ENCODE measurements at regions not wholly inside any gene's neighbourhood (a gene's known extent, or its start where the extent isn't known, plus 50 kb on each side); places are given as distances from the start of the nearest gene placed in this dataset.
"Not testable (repeated sequence)": the region's sequence is repeated elsewhere in the genome, so short reads cannot be mapped to it uniquely, and the experiment has no call there.

- H3K9ac ChIP-seq (ENCODE audit: low read length); H3K36me3 ChIP-seq (ENCODE audit: insufficient read depth, low read length); H3K9me3 ChIP-seq (ENCODE audit: low read length); H3K4me3 ChIP-seq (ENCODE audit: low read depth in 1 of 2, low read length in 2 of 2); H3K4me1 ChIP-seq (ENCODE audit: insufficient read depth, low read length); H3K27me3 ChIP-seq (ENCODE audit: control insufficient read depth in 1 of 2, insufficient read depth in 2 of 2, low read length in 2 of 2); H3K27ac ChIP-seq (ENCODE audit: low read depth, low read length): not testable (repeated sequence)
Observed at GRCh38 chr16:88252057-88252794, 130.5 kb upstream of the ZNF469 start.

- H3K4me1 ChIP-seq (ENCODE audit: insufficient read depth, low read length); H3K9me3 ChIP-seq (ENCODE audit: low read length); H3K27ac ChIP-seq (ENCODE audit: low read depth, low read length); H3K36me3 ChIP-seq (ENCODE audit: insufficient read depth, low read length); H3K27me3 ChIP-seq (ENCODE audit: control insufficient read depth in 1 of 2, insufficient read depth in 2 of 2, low read length in 2 of 2); H3K9ac ChIP-seq (ENCODE audit: low read length); H3K4me3 ChIP-seq (ENCODE audit: low read depth in 1 of 2, low read length in 2 of 2): not testable (repeated sequence)
Observed at GRCh38 chr16:88258141-88258540, 124.6 kb upstream of the ZNF469 start.

- H3K36me3 ChIP-seq (ENCODE audit: insufficient read depth, low read length): not testable (repeated sequence)
Observed at GRCh38 chr16:88258764-88259525, 123.8 kb upstream of the ZNF469 start.

GRCh38 chr16:88259538-88259937 lies 123.2 kb upstream of the ZNF469 start:
- not testable (repeated sequence) for H3K9ac ChIP-seq (ENCODE audit: low read length); H3K36me3 ChIP-seq (ENCODE audit: insufficient read depth, low read length); H3K27ac ChIP-seq (ENCODE audit: low read depth, low read length); H3K27me3 ChIP-seq (ENCODE audit: control insufficient read depth in 1 of 2, insufficient read depth in 2 of 2, low read length in 2 of 2); H3K4me3 ChIP-seq (ENCODE audit: low read depth in 1 of 2, low read length in 2 of 2); H3K9me3 ChIP-seq (ENCODE audit: low read length)
- peaks cover 14% of the 10 kb centered on the region for H3K4me1 ChIP-seq (ENCODE audit: insufficient read depth, low read length)

More at GRCh38 chr16:88258764-88259525, 123.8 kb upstream of the ZNF469 start:
- H3K9me3 ChIP-seq (ENCODE audit: low read length); H3K4me3 ChIP-seq (ENCODE audit: low read depth in 1 of 2, low read length in 2 of 2); H3K9ac ChIP-seq (ENCODE audit: low read length); H3K27me3 ChIP-seq (ENCODE audit: control insufficient read depth in 1 of 2, insufficient read depth in 2 of 2, low read length in 2 of 2); H3K27ac ChIP-seq (ENCODE audit: low read depth, low read length): not testable (repeated sequence)
- H3K4me1 ChIP-seq (ENCODE audit: insufficient read depth, low read length): peaks cover 14% of the 10 kb centered on the region

- H3K9ac ChIP-seq (ENCODE audit: low read length); H3K27ac ChIP-seq (ENCODE audit: low read depth, low read length); H3K4me3 ChIP-seq (ENCODE audit: low read depth in 1 of 2, low read length in 2 of 2); H3K9me3 ChIP-seq (ENCODE audit: low read length); H3K36me3 ChIP-seq (ENCODE audit: insufficient read depth, low read length); H3K27me3 ChIP-seq (ENCODE audit: control insufficient read depth in 1 of 2, insufficient read depth in 2 of 2, low read length in 2 of 2): not testable (repeated sequence)
- H3K4me1 ChIP-seq (ENCODE audit: insufficient read depth, low read length): peaks cover 14% of the 10 kb centered on the region
Observed at GRCh38 chr16:88260146-88260545, 122.6 kb upstream of the ZNF469 start.

- H3K9ac ChIP-seq (ENCODE audit: low read length); H3K9me3 ChIP-seq (ENCODE audit: low read length); H3K27ac ChIP-seq (ENCODE audit: low read depth, low read length); H3K4me3 ChIP-seq (ENCODE audit: low read depth in 1 of 2, low read length in 2 of 2); H3K36me3 ChIP-seq (ENCODE audit: insufficient read depth, low read length); H3K27me3 ChIP-seq (ENCODE audit: control insufficient read depth in 1 of 2, insufficient read depth in 2 of 2, low read length in 2 of 2): not testable (repeated sequence)
- peaks cover 19% of the 10 kb centered on the region for H3K4me1 ChIP-seq (ENCODE audit: insufficient read depth, low read length)
Observed at GRCh38 chr16:88260881-88261665, 121.7 kb upstream of the ZNF469 start.

GRCh38 chr16:88261814-88262605 lies 120.7 kb upstream of the ZNF469 start:
- H3K36me3 ChIP-seq (ENCODE audit: insufficient read depth, low read length); H3K27me3 ChIP-seq (ENCODE audit: control insufficient read depth in 1 of 2, insufficient read depth in 2 of 2, low read length in 2 of 2); H3K9me3 ChIP-seq (ENCODE audit: low read length); H3K27ac ChIP-seq (ENCODE audit: low read depth, low read length); H3K4me3 ChIP-seq (ENCODE audit: low read depth in 1 of 2, low read length in 2 of 2); H3K9ac ChIP-seq (ENCODE audit: low read length): not testable (repeated sequence)
- peaks cover 19% of the 10 kb centered on the region for H3K4me1 ChIP-seq (ENCODE audit: insufficient read depth, low read length)

- H3K4me3 ChIP-seq (ENCODE audit: low read depth in 1 of 2, low read length in 2 of 2); H3K27ac ChIP-seq (ENCODE audit: low read depth, low read length); H3K36me3 ChIP-seq (ENCODE audit: insufficient read depth, low read length); H3K27me3 ChIP-seq (ENCODE audit: control insufficient read depth in 1 of 2, insufficient read depth in 2 of 2, low read length in 2 of 2); H3K9me3 ChIP-seq (ENCODE audit: low read length); H3K9ac ChIP-seq (ENCODE audit: low read length): not testable (repeated sequence)
- peaks cover 19% of the 10 kb centered on the region for H3K4me1 ChIP-seq (ENCODE audit: insufficient read depth, low read length)
Observed at GRCh38 chr16:88262858-88263563, 119.7 kb upstream of the ZNF469 start.

GRCh38 chr16:88263681-88264287 lies 119.0 kb upstream of the ZNF469 start:
- H3K9me3 ChIP-seq (ENCODE audit: low read length); H3K36me3 ChIP-seq (ENCODE audit: insufficient read depth, low read length); H3K27ac ChIP-seq (ENCODE audit: low read depth, low read length); H3K9ac ChIP-seq (ENCODE audit: low read length); H3K4me3 ChIP-seq (ENCODE audit: low read depth in 1 of 2, low read length in 2 of 2); H3K27me3 ChIP-seq (ENCODE audit: control insufficient read depth in 1 of 2, insufficient read depth in 2 of 2, low read length in 2 of 2): not testable (repeated sequence)
- peaks cover 19% of the 10 kb centered on the region for H3K4me1 ChIP-seq (ENCODE audit: insufficient read depth, low read length)

- H3K4me3 ChIP-seq (ENCODE audit: low read depth in 1 of 2, low read length in 2 of 2): peak overlapping the region in 1 of 2 donors; percentile 4
- no peaks in the 10 kb centered on the region for H3K27me3 ChIP-seq (ENCODE audit: control insufficient read depth in 1 of 2, insufficient read depth in 2 of 2, low read length in 2 of 2)
- no peaks in the 10 kb centered on the region for H3K9me3 ChIP-seq (ENCODE audit: low read length)
- H3K4me1 ChIP-seq (ENCODE audit: insufficient read depth, low read length): peaks cover 19% of the 10 kb centered on the region
- no peaks in the 10 kb centered on the region for H3K36me3 ChIP-seq (ENCODE audit: insufficient read depth, low read length)
- H3K27ac ChIP-seq (ENCODE audit: low read depth, low read length): no peak overlapping the region
- H3K9ac ChIP-seq (ENCODE audit: low read length): no peak overlapping the region
Observed at GRCh38 chr16:88264641-88265285, 118.0 kb upstream of the ZNF469 start.

Data from muscle layer of colon (tissue), 2 donors.